NCI-H748 (cell line): ENCODE measurements at regions not wholly inside any gene's neighbourhood (a gene's known extent, or its start where the extent isn't known, plus 50 kb on each side); places are given as distances from the start of the nearest gene placed in this dataset.
A peak's percentile ranks its signal among the peaks of the same experiment; 100 is the strongest.
"Not testable (repeated sequence)": the region's sequence is repeated elsewhere in the genome, so short reads cannot be mapped to it uniquely, and the experiment has no call there.

Source experiments
- DNase-seq: peaks from one replicate; lab custom pipeline; 2025; ENCODE audit not compliant: unreplicated experiment; lab: John Stamatoyannopoulos, UW

- DNase-seq, result no peak
Observed at GRCh38 chr12:74229671-74230070, 308.0 kb upstream of the ATXN7L3B start.

- no peak for DNase-seq
Observed at GRCh38 chr12:74235342-74235741, 302.3 kb upstream of the ATXN7L3B start.

GRCh38 chr12:74241341-74241740 lies 296.3 kb upstream of the ATXN7L3B start:
- no peak for DNase-seq

- DNase-seq, result no peak
Observed at GRCh38 chr12:74242088-74242487, 295.5 kb upstream of the ATXN7L3B start.

GRCh38 chr12:74245458-74245857 lies 292.2 kb upstream of the ATXN7L3B start:
- DNase-seq, result no peak

- no peak for DNase-seq
Observed at GRCh38 chr12:74250891-74251290, 286.7 kb upstream of the ATXN7L3B start.

GRCh38 chr12:74253826-74254225 lies 283.8 kb upstream of the ATXN7L3B start:
- DNase-seq, result not testable (repeated sequence)

- no peak for DNase-seq
Observed at GRCh38 chr12:74254784-74255183, 282.9 kb upstream of the ATXN7L3B start.

GRCh38 chr12:74259199-74259598 lies 278.4 kb upstream of the ATXN7L3B start:
- no peak for DNase-seq

- no peak for DNase-seq
Observed at GRCh38 chr12:74264692-74265091, 272.9 kb upstream of the ATXN7L3B start.

GRCh38 chr12:74269355-74269754 lies 268.3 kb upstream of the ATXN7L3B start:
- not testable (repeated sequence) for DNase-seq

GRCh38 chr12:74280156-74280655 lies 257.4 kb upstream of the ATXN7L3B start:
- no peak for DNase-seq

- DNase-seq, result not testable (repeated sequence)
Observed at GRCh38 chr12:74281401-74282180, 256.0 kb upstream of the ATXN7L3B start.

GRCh38 chr12:74283646-74284045 lies 254.0 kb upstream of the ATXN7L3B start:
- no peak for DNase-seq

GRCh38 chr12:74285773-74286172 lies 251.9 kb upstream of the ATXN7L3B start:
- DNase-seq, result no peak

GRCh38 chr12:74286254-74286653 lies 251.4 kb upstream of the ATXN7L3B start:
- no peak for DNase-seq

- DNase-seq, result no peak
Observed at GRCh38 chr12:74292351-74293194, 245.1 kb upstream of the ATXN7L3B start.

- DNase-seq, result no peak
Observed at GRCh38 chr12:74293689-74294131, 243.9 kb upstream of the ATXN7L3B start.

- DNase-seq, result peak; percentile 27
Observed at GRCh38 chr12:74317078-74317601, 220.5 kb upstream of the ATXN7L3B start.

- no peak for DNase-seq
Observed at GRCh38 chr12:74317741-74318140, 219.9 kb upstream of the ATXN7L3B start.

GRCh38 chr12:74319886-74320285 lies 217.7 kb upstream of the ATXN7L3B start:
- no peak for DNase-seq

GRCh38 chr12:74321381-74321780 lies 216.3 kb upstream of the ATXN7L3B start:
- peak; percentile 0 for DNase-seq
